SK-N-SH (cell line): ENCODE measurements at regions not wholly inside any gene's neighbourhood (a gene's known extent, or its start where the extent isn't known, plus 50 kb on each side); places are given as distances from the start of the nearest gene placed in this dataset.

Source experiments
- CTCF ChIA-PET: fragments of 300-600, 350-600 bp; formaldehyde crosslinking; extraction: SDS; loops from one replicate; lab custom pipeline; 2021; lab: Yijun Ruan, JAX
- POLR2A ChIA-PET: fragments of 350-600 bp; sonication (Branson Sonifier 250); formaldehyde crosslinking; extraction: SDS; loops from one replicate; lab custom pipeline; 2020; ENCODE audit warnings: antibody characterized with exemption, inconsistent platforms; lab: Yijun Ruan, JAX
- DNase-seq: peaks from one replicate; pipeline ENCODE4 v3.0.0; 2012
- H2AFZ ChIP-seq: fragments of 200-600 bp; sonication (generic); 2 replicates; pipeline ENCODE4 v1.8.1; 2016; ENCODE audit warnings: antibody characterized with exemption, mild to moderate bottlenecking, low read depth
- H3F3A ChIP-seq: fragments of 200-600 bp; sonication (generic); replicated peaks from 2 replicates; pipeline ENCODE3; 2016; ENCODE audit warnings: antibody characterized with exemption, mild to moderate bottlenecking; ENCODE audit not compliant: insufficient read depth
- H3K27ac ChIP-seq, 2 experiments: fragments of 200-500 bp in 1 of 2; fragments of 200-600 bp in 1 of 2; sonication (Bioruptor generic) in 1 of 2; sonication (generic), shearing (Covaris generic) in 1 of 2; 2 replicates each; pipeline versions ENCODE4 v1.5.1 to v1.6.1; 2014 to 2016; ENCODE audit warnings: low read depth in 2 of 2, inconsistent platforms in 1 of 2, low read length in 1 of 2, mild to moderate bottlenecking in 1 of 2, mixed read lengths in 1 of 2
- H3K27me3 ChIP-seq: fragments of 200-600 bp; sonication (generic), shearing (Covaris generic); 2 replicates; pipeline ENCODE4 v1.6.1; 2016; ENCODE audit warnings: mixed run types; ENCODE audit not compliant: insufficient read depth
- H3K36me3 ChIP-seq, 2 experiments: fragments of 200-500 bp in 1 of 2; fragments of 200-600 bp in 1 of 2; sonication (Bioruptor generic) in 1 of 2; sonication (generic) in 1 of 2; replicated peaks in 1 of 2; 2 replicates each; pipeline versions ENCODE3 to v1.5.1; 2014 to 2016; ENCODE audit warnings: low read length in 1 of 2, mild to moderate bottlenecking in 1 of 2; ENCODE audit not compliant: insufficient read depth in 2 of 2, control insufficient read depth in 1 of 2
- H3K4me1 ChIP-seq, 2 experiments: fragments of 200-500 bp in 1 of 2; fragments of 200-600 bp in 1 of 2; sonication (Bioruptor generic) in 1 of 2; sonication (generic), shearing (Covaris generic) in 1 of 2; 2 replicates each; pipeline versions ENCODE4 v1.5.1 to v1.6.1; 2014 to 2016; ENCODE audit warnings: low read depth in 1 of 2, low read length in 1 of 2, mixed run types in 1 of 2; ENCODE audit not compliant: insufficient read depth in 2 of 2, control insufficient read depth in 1 of 2
- H3K4me2 ChIP-seq: fragments of 200-600 bp; sonication (generic), shearing (Covaris generic); 2 replicates; pipeline ENCODE4 v1.6.1; 2017; ENCODE audit warnings: mixed run types
- H3K4me3 ChIP-seq, 2 experiments: fragments of 200-500 bp in 1 of 2; fragments of 200-600 bp in 1 of 2; sonication (Bioruptor generic) in 1 of 2; sonication (generic), shearing (Covaris generic) in 1 of 2; 2 replicates each; pipeline versions ENCODE4 v1.5.1 to v1.8.1; 2014 to 2016; ENCODE audit warnings: low read depth in 2 of 2, inconsistent platforms in 1 of 2, low read length in 1 of 2, mild to moderate bottlenecking in 1 of 2, mixed read lengths in 1 of 2, moderate library complexity in 1 of 2
- H3K79me2 ChIP-seq: fragments of 200-600 bp; sonication (generic); 2 replicates; pipeline ENCODE4 v1.8.1; 2017; ENCODE audit warnings: mild to moderate bottlenecking; ENCODE audit not compliant: insufficient read depth
- H3K9ac ChIP-seq: fragments of 200-600 bp; sonication (generic); 2 replicates; pipeline ENCODE4 v1.6.1; 2017; ENCODE audit warnings: mixed run types
- H3K9me2 ChIP-seq: fragments of 200-600 bp; sonication (generic); 2 replicates; pipeline ENCODE4 v1.6.1; 2017; ENCODE audit warnings: mixed run types
- H3K9me3 ChIP-seq: fragments of 200-600 bp; sonication (generic); 2 replicates; pipeline ENCODE4 v1.6.1; 2017; ENCODE audit warnings: mixed run types, mild to moderate bottlenecking, moderate library complexity
- H4K20me1 ChIP-seq: fragments of 200-600 bp; sonication (generic); 2 replicates; pipeline ENCODE4 v1.6.1; 2017; ENCODE audit warnings: mild to moderate bottlenecking, mixed run types; ENCODE audit not compliant: insufficient read depth
- CHD2 ChIP-seq: fragments of 150-350 bp; IDR thresholded peaks from 2 replicates; pipeline ENCODE4 v1.6.1; 2018; ENCODE audit warnings: low read length; ENCODE audit not compliant: partially characterized antibody
- CTCF ChIP-seq: fragments of 200-600 bp; sonication (generic); IDR thresholded peaks from 2 replicates; pipeline ENCODE4 v1.6.1; 2017; ENCODE audit warnings: antibody characterized with exemption, mild to moderate bottlenecking, moderate library complexity
- EP300 ChIP-seq, 2 experiments: IDR thresholded peaks; 2 replicates each; pipeline versions ENCODE4 v1.4.0 to v1.6.1; 2012; ENCODE audit warnings: borderline replicate concordance in 1 of 2, low read depth in 1 of 2, low read length in 1 of 2
- EZH2phosphoT487 ChIP-seq: fragments of 200-600 bp; sonication (generic); IDR thresholded peaks from 2 replicates; pipeline ENCODE4 v1.6.1; 2017; ENCODE audit warnings: low read depth, mixed run types, mild to moderate bottlenecking, antibody characterized with exemption, moderate library complexity, borderline replicate concordance
- FOXM1 ChIP-seq: IDR thresholded peaks from 2 replicates; pipeline ENCODE4 v1.4.0; 2012; ENCODE audit warnings: low read depth, mild to moderate bottlenecking
- GATA2 ChIP-seq: sonication (generic); formaldehyde crosslinking; IDR thresholded peaks from 2 replicates; pipeline ENCODE4 v1.5.0; 2020; ENCODE audit warnings: mild to moderate bottlenecking, missing genetic modification reagents
- IRF3 ChIP-seq: fragments of 150-350 bp; IDR thresholded peaks from 2 replicates; pipeline ENCODE4 v1.6.1; 2016; ENCODE audit warnings: mild to moderate bottlenecking, low read depth, low read length
- MAX ChIP-seq: IDR thresholded peaks from 2 replicates; pipeline ENCODE4 v1.4.0; 2012; ENCODE audit warnings: low read depth
- MXI1 ChIP-seq: IDR thresholded peaks from 2 replicates; pipeline ENCODE4 v1.6.1; 2012; ENCODE audit warnings: mild to moderate bottlenecking, low read depth, low read length, improper control_type of control experiment
- POLR2AphosphoS5 ChIP-seq: IDR thresholded peaks from 2 replicates; pipeline ENCODE4 v1.6.1; 2012; ENCODE audit warnings: low read depth, low read length
- RFX5 ChIP-seq: IDR thresholded peaks from 2 replicates; pipeline ENCODE4 v1.6.1; 2012; ENCODE audit warnings: mild to moderate bottlenecking, improper control_type of control experiment, low read length
- RXRA ChIP-seq: IDR thresholded peaks from 2 replicates; pipeline ENCODE4 v1.4.0; 2012; ENCODE audit warnings: low read depth, mild to moderate bottlenecking, borderline replicate concordance
- SIN3A ChIP-seq: IDR thresholded peaks from 2 replicates; pipeline ENCODE4 v1.6.1; 2012; ENCODE audit warnings: low read depth, mild to moderate bottlenecking, low read length, moderate library complexity, borderline replicate concordance
- SMC3 ChIP-seq: IDR thresholded peaks from 2 replicates; pipeline ENCODE4 v1.6.1; 2012; ENCODE audit warnings: low read depth, low read length, improper control_type of control experiment
- TCF12 ChIP-seq: IDR thresholded peaks from 2 replicates; pipeline ENCODE4 v1.4.0; 2012
- TEAD4 ChIP-seq: IDR thresholded peaks from 2 replicates; pipeline ENCODE4 v1.4.0; 2012; ENCODE audit warnings: mild to moderate bottlenecking, borderline replicate concordance; ENCODE audit not compliant: insufficient read depth
- USF1 ChIP-seq: IDR thresholded peaks from 2 replicates; pipeline ENCODE4 v1.4.0; 2012; ENCODE audit warnings: low read depth, borderline replicate concordance
- USF2 ChIP-seq: fragments of 150-350 bp; IDR thresholded peaks from 2 replicates; pipeline ENCODE4 v1.6.1; 2017; ENCODE audit warnings: antibody characterized with exemption, low read length, low read depth, borderline replicate concordance
- YY1 ChIP-seq: IDR thresholded peaks from 2 replicates; pipeline ENCODE4 v1.4.0; 2012; ENCODE audit warnings: low read depth, mild to moderate bottlenecking
- WGBS: methylation state at CpG from one replicate; pipeline ENCODE4 v1.1.6; 2017; ENCODE audit warnings: low lambda C conversion rate; 5-methylcytosine and 5-hydroxymethylcytosine counted together

GRCh38 chr1:82792151-82792550 lies 991.4 kb downstream of the ADGRL2 start:
- Histone ChIP-seq H3K27ac (no peak overlapping the region), H3K9me3 (no peaks in the 10 kb centered on the region), H4K20me1 (no peaks in the 10 kb centered on the region), H3K4me1 (peaks cover 0 to 1% of the 10 kb centered on the region in 2 experiments; a peak in 2 of 4 replicates), H2AFZ (no peak overlapping the region), H3K36me3 (no peaks in the 10 kb centered on the region), H3K4me2 (no peak overlapping the region), H3F3A (no peaks in the 10 kb centered on the region), H3K79me2 (no peaks in the 10 kb centered on the region), H3K27me3 (no peaks in the 10 kb centered on the region), H3K9ac (no peak overlapping the region), H3K4me3 (no peak overlapping the region), H3K9me2 (no peaks in the 10 kb centered on the region)
- WGBS = 36% methylated on average over 4 of the region's 4 CpGs
- CTCF ChIA-PET = interaction anchor here (1.9 kb wide), 1 partner anchor 12 kb away, joined by 6 read pairs; no protein-coding TSS in a partner anchor
- no peak for TF ChIP-seq SIN3A
- TF ChIP-seq TEAD4 = no peak
- TF ChIP-seq MXI1 = no peak
- TF ChIP-seq GATA2 (CRISPR knock-in tag) = no peak
- TF ChIP-seq RXRA = no peak
- no peak for TF ChIP-seq MAX
- no peak for TF ChIP-seq FOXM1
- TF ChIP-seq USF2 = no peak
- no peak for TF ChIP-seq IRF3
- TF ChIP-seq POLR2AphosphoS5 = no peak
- TF ChIP-seq YY1 = no peak
- no peak for TF ChIP-seq EZH2phosphoT487
- TF ChIP-seq EP300 (IDR thresholded peaks at IDR 0.05; ENCODE audit: borderline replicate concordance in 1 of 2, low read depth in 1 of 2, low read length in 1 of 2) = no peak
- TF ChIP-seq CTCF = no peak
- TF ChIP-seq SMC3 = no peak
- no peak for TF ChIP-seq TCF12
- TF ChIP-seq USF1 = no peak
- no peak for TF ChIP-seq CHD2
- TF ChIP-seq RFX5 = no peak
- DNase-seq = no peak
- POLR2A ChIA-PET = no interaction called here
